OCI-LY1 (cell line): ENCODE measurements at regions not wholly inside any gene's neighbourhood (a gene's known extent, or its start where the extent isn't known, plus 50 kb on each side); places are given as distances from the start of the nearest gene placed in this dataset.

Source experiments
- H2AFZ ChIP-seq: fragments of 200-600 bp; sonication (generic), shearing (Covaris generic); 2 replicates; pipeline ENCODE4 v1.6.0; 2014; ENCODE audit warnings: antibody characterized with exemption, mild to moderate bottlenecking, low read length
- H3F3A ChIP-seq: fragments of 200-600 bp; sonication (generic), shearing (Covaris generic); 2 replicates; pipeline ENCODE4 v1.6.0; 2014; ENCODE audit warnings: mild to moderate bottlenecking, antibody characterized with exemption, low read length, moderate library complexity; ENCODE audit not compliant: insufficient read depth
- H3K27ac ChIP-seq: fragments of 200-600 bp; sonication (generic); 2 replicates; pipeline ENCODE4 v1.5.1; 2014; ENCODE audit warnings: low read length, mixed run types, mild to moderate bottlenecking, low read depth; ENCODE audit not compliant: poor library complexity, severe bottlenecking
- H3K27me3 ChIP-seq: fragments of 200-600 bp; sonication (generic); 2 replicates; pipeline ENCODE4 v1.6.0; 2014; ENCODE audit warnings: antibody characterized with exemption, mild to moderate bottlenecking, low read length, moderate library complexity; ENCODE audit not compliant: insufficient read depth
- H3K36me3 ChIP-seq: fragments of 200-600 bp; sonication (generic); 2 replicates; pipeline ENCODE4 v1.6.1; 2014; ENCODE audit warnings: mild to moderate bottlenecking, antibody characterized with exemption, low read length, moderate library complexity, mixed read lengths; ENCODE audit not compliant: insufficient read depth
- H3K4me1 ChIP-seq: fragments of 200-600 bp; sonication (generic); 2 replicates; pipeline ENCODE4 v1.5.1; 2014; ENCODE audit warnings: mild to moderate bottlenecking, low read length, moderate library complexity; ENCODE audit not compliant: insufficient read depth, severe bottlenecking
- H3K4me2 ChIP-seq: fragments of 200-600 bp; sonication (generic), shearing (Covaris generic); 2 replicates; pipeline ENCODE4 v1.6.1; 2014; ENCODE audit warnings: low read length
- H3K4me3 ChIP-seq: fragments of 200-600 bp; sonication (generic); 2 replicates; pipeline ENCODE4 v1.5.1; 2014; ENCODE audit warnings: low read length, low read depth, mild to moderate bottlenecking, mixed read lengths; ENCODE audit not compliant: poor library complexity, severe bottlenecking
- H3K79me2 ChIP-seq: fragments of 200-600 bp; shearing (Covaris generic); 2 replicates; pipeline ENCODE4 v1.6.1; 2016; ENCODE audit warnings: mixed run types, low read length, mixed read lengths; ENCODE audit not compliant: insufficient read depth
- H3K9ac ChIP-seq: fragments of 200-600 bp; sonication (generic), shearing (Covaris generic); 2 replicates; pipeline ENCODE4 v1.6.1; 2014; ENCODE audit warnings: mild to moderate bottlenecking, low read length, mixed read lengths
- H3K9me2 ChIP-seq: fragments of 200-600 bp; sonication (generic), shearing (Covaris generic); 2 replicates; pipeline ENCODE4 v1.6.1; 2014; ENCODE audit warnings: low read depth, mild to moderate bottlenecking, low read length, mixed read lengths
- H3K9me3 ChIP-seq: fragments of 200-600 bp; shearing (Covaris generic); 2 replicates; pipeline ENCODE4 v1.6.1; 2014; ENCODE audit warnings: low read length, mixed read lengths
- H4K20me1 ChIP-seq: fragments of 200-600 bp; sonication (generic), shearing (Covaris generic); 2 replicates; pipeline ENCODE4 v1.6.0; 2016; ENCODE audit warnings: mild to moderate bottlenecking, low read length; ENCODE audit not compliant: insufficient read depth
- EZH2 ChIP-seq: fragments of 200-600 bp; sonication (generic), shearing (Covaris generic); IDR thresholded peaks from 2 replicates; pipeline ENCODE4 v1.8.0; 2017; ENCODE audit warnings: borderline replicate concordance, mixed run types, mild to moderate bottlenecking, antibody characterized with exemption, low read length, moderate library complexity, mixed read lengths
- TF ChIP-seq, protein P1 (sequence below): fragments of 200-600 bp; sonication (generic), shearing (Covaris generic); IDR thresholded peaks from 2 replicates; pipeline ENCODE4 v1.5.1; 2017; ENCODE audit warnings: mild to moderate bottlenecking, antibody characterized with exemption, low read length, moderate library complexity, mixed read lengths

- H2AFZ ChIP-seq = no peak overlapping the region
- no peak for TF ChIP-seq EZH2
- TF ChIP-seq, protein P1, sequence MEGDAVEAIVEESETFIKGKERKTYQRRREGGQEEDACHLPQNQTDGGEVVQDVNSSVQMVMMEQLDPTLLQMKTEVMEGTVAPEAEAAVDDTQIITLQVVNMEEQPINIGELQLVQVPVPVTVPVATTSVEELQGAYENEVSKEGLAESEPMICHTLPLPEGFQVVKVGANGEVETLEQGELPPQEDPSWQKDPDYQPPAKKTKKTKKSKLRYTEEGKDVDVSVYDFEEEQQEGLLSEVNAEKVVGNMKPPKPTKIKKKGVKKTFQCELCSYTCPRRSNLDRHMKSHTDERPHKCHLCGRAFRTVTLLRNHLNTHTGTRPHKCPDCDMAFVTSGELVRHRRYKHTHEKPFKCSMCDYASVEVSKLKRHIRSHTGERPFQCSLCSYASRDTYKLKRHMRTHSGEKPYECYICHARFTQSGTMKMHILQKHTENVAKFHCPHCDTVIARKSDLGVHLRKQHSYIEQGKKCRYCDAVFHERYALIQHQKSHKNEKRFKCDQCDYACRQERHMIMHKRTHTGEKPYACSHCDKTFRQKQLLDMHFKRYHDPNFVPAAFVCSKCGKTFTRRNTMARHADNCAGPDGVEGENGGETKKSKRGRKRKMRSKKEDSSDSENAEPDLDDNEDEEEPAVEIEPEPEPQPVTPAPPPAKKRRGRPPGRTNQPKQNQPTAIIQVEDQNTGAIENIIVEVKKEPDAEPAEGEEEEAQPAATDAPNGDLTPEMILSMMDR = no peak
- H3K79me2 ChIP-seq = no peaks in the 10 kb centered on the region
- no peaks in the 10 kb centered on the region for H3K27me3 ChIP-seq
- H3K9me2 ChIP-seq = no peaks in the 10 kb centered on the region
- no peaks in the 10 kb centered on the region for H3F3A ChIP-seq
- H3K4me1 ChIP-seq = peaks cover 10% of the 10 kb centered on the region
- no peak overlapping the region for H3K9ac ChIP-seq
- no peak overlapping the region for H3K27ac ChIP-seq
- H3K9me3 ChIP-seq = no peaks in the 10 kb centered on the region
- no peak overlapping the region for H3K4me3 ChIP-seq
- H4K20me1 ChIP-seq = no peaks in the 10 kb centered on the region
- H3K36me3 ChIP-seq = no peaks in the 10 kb centered on the region
- no peak overlapping the region for H3K4me2 ChIP-seq
Observed at GRCh38 chr17:31596382-31597323, 205.2 kb downstream of the RAB11FIP4 start.

GRCh38 chr17:31595666-31596381 lies 204.3 kb downstream of the RAB11FIP4 start:
- no peak overlapping the region for H3K4me2 ChIP-seq
- H3K79me2 ChIP-seq = no peaks in the 10 kb centered on the region
- no peaks in the 10 kb centered on the region for H3F3A ChIP-seq
- no peak overlapping the region for H3K4me3 ChIP-seq
- TF ChIP-seq EZH2 = no peak
- TF ChIP-seq, protein P1 = no peak
- no peak overlapping the region for H2AFZ ChIP-seq
- no peaks in the 10 kb centered on the region for H4K20me1 ChIP-seq
- no peak overlapping the region for H3K27ac ChIP-seq
- H3K27me3 ChIP-seq = no peaks in the 10 kb centered on the region
- peaks cover 10% of the 10 kb centered on the region for H3K4me1 ChIP-seq
- no peaks in the 10 kb centered on the region for H3K9me3 ChIP-seq
- H3K9ac ChIP-seq = no peak overlapping the region
- H3K9me2 ChIP-seq = no peaks in the 10 kb centered on the region
- no peaks in the 10 kb centered on the region for H3K36me3 ChIP-seq

- H3K36me3 ChIP-seq = no peaks in the 10 kb centered on the region
- peaks cover 10% of the 10 kb centered on the region for H3K4me1 ChIP-seq
- no peaks in the 10 kb centered on the region for H3K9me3 ChIP-seq
- no peak overlapping the region for H3K9ac ChIP-seq
- no peak overlapping the region for H3K4me3 ChIP-seq
- no peak overlapping the region for H3K4me2 ChIP-seq
- H3K9me2 ChIP-seq = no peaks in the 10 kb centered on the region
- H3K27ac ChIP-seq = no peak overlapping the region
- no peaks in the 10 kb centered on the region for H4K20me1 ChIP-seq
- H3K79me2 ChIP-seq = no peaks in the 10 kb centered on the region
- TF ChIP-seq, protein P1 = no peak
- no peak for TF ChIP-seq EZH2
- H3K27me3 ChIP-seq = no peaks in the 10 kb centered on the region
- H2AFZ ChIP-seq = no peak overlapping the region
- H3F3A ChIP-seq = no peaks in the 10 kb centered on the region
Observed at GRCh38 chr17:31595076-31595475, 203.6 kb downstream of the RAB11FIP4 start.
